ENCODE measurements at regions not wholly inside any gene's neighbourhood (a gene's known extent, or its start where the extent isn't known, plus 50 kb on each side); places are given as distances from the start of the nearest gene placed in this dataset.

DNA sequence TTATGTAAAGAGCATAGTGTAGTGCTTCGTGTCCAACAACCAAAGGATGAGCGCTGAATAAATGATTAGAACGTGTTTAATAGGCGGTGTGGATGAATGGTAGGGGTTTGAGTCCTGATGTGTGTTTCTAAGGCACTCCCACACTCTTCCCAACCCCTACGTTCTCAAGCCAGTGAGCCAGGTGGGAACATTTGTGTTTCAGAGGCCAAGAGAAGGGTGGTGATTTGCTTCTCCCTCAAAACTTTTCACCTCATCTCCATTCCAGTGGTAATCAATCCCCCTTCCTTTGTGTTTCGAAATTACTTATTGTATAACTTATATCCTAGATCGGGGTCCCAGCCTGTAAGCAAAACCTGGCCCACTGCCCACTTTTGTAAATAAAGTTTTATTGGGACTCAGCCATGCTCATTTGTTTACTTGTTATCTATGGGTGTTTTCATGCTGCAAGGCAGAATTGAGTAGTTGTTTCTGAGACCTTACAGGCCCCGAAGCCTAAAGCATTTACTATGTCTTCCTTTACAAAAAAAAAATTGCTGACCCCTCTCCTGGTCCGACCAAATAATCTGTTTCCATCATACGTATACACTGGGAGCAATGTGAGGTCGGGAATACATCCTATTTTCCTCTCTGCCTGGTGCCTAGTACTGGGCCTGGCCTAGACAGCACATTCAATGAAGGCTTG lies 150.8 kb upstream of the MYCN start:
- TF ChIP-seq, protein P1, sequence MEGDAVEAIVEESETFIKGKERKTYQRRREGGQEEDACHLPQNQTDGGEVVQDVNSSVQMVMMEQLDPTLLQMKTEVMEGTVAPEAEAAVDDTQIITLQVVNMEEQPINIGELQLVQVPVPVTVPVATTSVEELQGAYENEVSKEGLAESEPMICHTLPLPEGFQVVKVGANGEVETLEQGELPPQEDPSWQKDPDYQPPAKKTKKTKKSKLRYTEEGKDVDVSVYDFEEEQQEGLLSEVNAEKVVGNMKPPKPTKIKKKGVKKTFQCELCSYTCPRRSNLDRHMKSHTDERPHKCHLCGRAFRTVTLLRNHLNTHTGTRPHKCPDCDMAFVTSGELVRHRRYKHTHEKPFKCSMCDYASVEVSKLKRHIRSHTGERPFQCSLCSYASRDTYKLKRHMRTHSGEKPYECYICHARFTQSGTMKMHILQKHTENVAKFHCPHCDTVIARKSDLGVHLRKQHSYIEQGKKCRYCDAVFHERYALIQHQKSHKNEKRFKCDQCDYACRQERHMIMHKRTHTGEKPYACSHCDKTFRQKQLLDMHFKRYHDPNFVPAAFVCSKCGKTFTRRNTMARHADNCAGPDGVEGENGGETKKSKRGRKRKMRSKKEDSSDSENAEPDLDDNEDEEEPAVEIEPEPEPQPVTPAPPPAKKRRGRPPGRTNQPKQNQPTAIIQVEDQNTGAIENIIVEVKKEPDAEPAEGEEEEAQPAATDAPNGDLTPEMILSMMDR (IDR thresholded peaks at IDR 0.05), result no peak
- no peak for TF ChIP-seq POLR2A (IDR thresholded peaks at IDR 0.05)

Data from thyroid gland (tissue), 4 donors.